AG09319 (cell line): ENCODE measurements at regions not wholly inside any gene's neighbourhood (a gene's known extent, or its start where the extent isn't known, plus 50 kb on each side); places are given as distances from the start of the nearest gene placed in this dataset.
A peak's percentile ranks its signal among the peaks of the same experiment; 100 is the strongest.

Experiments
- DNase-seq: peaks from one replicate; pipeline ENCODE4 v3.0.0-alpha.2; 2010; ENCODE audit warnings: low read depth; ENCODE audit errors: extremely low read depth
- CTCF ChIP-seq: IDR thresholded peaks from 2 replicates; pipeline ENCODE4 v1.5.1; 2011; ENCODE audit warnings: low read depth, mild to moderate bottlenecking, inconsistent platforms, low read length, moderate library complexity

GRCh38 chr4:129358571-129358970 is 262.6 kb downstream of the C4orf33 start:
- no peak for TF ChIP-seq CTCF
- peak; percentile 20 for DNase-seq

- no peak for TF ChIP-seq CTCF
- no peak for DNase-seq
Observed at GRCh38 chr4:129359461-129359860, 263.5 kb downstream of the C4orf33 start.

GRCh38 chr4:129362691-129363274 is 266.8 kb downstream of the C4orf33 start:
- peak; percentile 44 for DNase-seq
- peak; percentile 88 for TF ChIP-seq CTCF

- TF ChIP-seq CTCF, result no peak
- DNase-seq, result no peak
Observed at GRCh38 chr4:129364747-129365452, 268.9 kb downstream of the C4orf33 start.

GRCh38 chr4:129369361-129370010 is 273.5 kb downstream of the C4orf33 start:
- TF ChIP-seq CTCF, result no peak
- DNase-seq, result no peak

GRCh38 chr4:129371065-129371464 is 275.1 kb downstream of the C4orf33 start:
- TF ChIP-seq CTCF, result no peak
- DNase-seq, result no peak

- DNase-seq, result no peak
- TF ChIP-seq CTCF, result no peak
Observed at GRCh38 chr4:129371926-129372325, 276.0 kb downstream of the C4orf33 start.
